HG03469 (cell line): ENCODE measurements at regions not wholly inside any gene's neighbourhood (a gene's known extent, or its start where the extent isn't known, plus 50 kb on each side); places are given as distances from the start of the nearest gene placed in this dataset.

ENCODE experiments used
- ATAC-seq: cut with Tn5 transposase; IDR thresholded peaks from one replicate; pipeline ENCODE4 v1.9.1; 2021; ENCODE audit warnings: mild to moderate bottlenecking, moderate library complexity, moderate number of reproducible peaks; ENCODE audit not compliant: unreplicated experiment

GRCh38 chr14:81668626-81669274 is 135.1 kb upstream of the SEL1L start:
- ATAC-seq = no peak

- ATAC-seq = no peak
These were observed 135.7 kb upstream of the SEL1L start for GRCh38 chr14:81669308-81669707.

GRCh38 chr14:81673930-81674329 is 140.3 kb upstream of the SEL1L start:
- ATAC-seq = no peak

- no peak for ATAC-seq
These were observed 142.7 kb upstream of the SEL1L start for GRCh38 chr14:81676395-81676794.

- no peak for ATAC-seq
These were observed 143.2 kb upstream of the SEL1L start for GRCh38 chr14:81676879-81677278.

GRCh38 chr14:81677736-81678135 is 144.1 kb upstream of the SEL1L start:
- no peak for ATAC-seq

- ATAC-seq = no peak
These were observed 145.6 kb upstream of the SEL1L start for GRCh38 chr14:81679226-81679625.

- ATAC-seq = no peak
These were observed 147.9 kb upstream of the SEL1L start for GRCh38 chr14:81681541-81681940.

- no peak for ATAC-seq
These were observed 148.5 kb upstream of the SEL1L start for GRCh38 chr14:81682134-81682533.

GRCh38 chr14:81682701-81683100 is 149.0 kb upstream of the SEL1L start:
- ATAC-seq = no peak

GRCh38 chr14:81684696-81685095 is 151.0 kb upstream of the SEL1L start:
- ATAC-seq = no peak

GRCh38 chr14:81686512-81686911 is 152.9 kb upstream of the SEL1L start:
- no peak for ATAC-seq

GRCh38 chr14:81691931-81692330 is 158.3 kb upstream of the SEL1L start:
- ATAC-seq = no peak

GRCh38 chr14:81694419-81694818 is 160.8 kb upstream of the SEL1L start:
- no peak for ATAC-seq

- no peak for ATAC-seq
These were observed 176.0 kb upstream of the SEL1L start for GRCh38 chr14:81709681-81710080.

- peak; percentile 67 for ATAC-seq
These were observed 176.7 kb upstream of the SEL1L start for GRCh38 chr14:81710232-81710845.

- no peak for ATAC-seq
These were observed 182.1 kb upstream of the SEL1L start for GRCh38 chr14:81715731-81716130.

GRCh38 chr14:81716953-81717352 is 183.3 kb upstream of the SEL1L start:
- no peak for ATAC-seq

GRCh38 chr14:81723956-81724355 is 190.3 kb upstream of the SEL1L start:
- ATAC-seq = no peak

GRCh38 chr14:81727218-81727617 is 193.6 kb upstream of the SEL1L start:
- ATAC-seq = no peak

- ATAC-seq = no peak
These were observed 194.8 kb upstream of the SEL1L start for GRCh38 chr14:81728447-81728846.

GRCh38 chr14:81729622-81730021 is 196.0 kb upstream of the SEL1L start:
- ATAC-seq = no peak

GRCh38 chr14:81737938-81738337 is 204.3 kb upstream of the SEL1L start:
- ATAC-seq = no peak
